ENCODE measurements at regions not wholly inside any gene's neighbourhood (a gene's known extent, or its start where the extent isn't known, plus 50 kb on each side); places are given as distances from the start of the nearest gene placed in this dataset.

GRCh38 chr20:39633689-39634088 lies 671.5 kb downstream of the DHX35 start:
- H2AK5ac ChIP-seq (ENCODE audit: low read depth, low read length), result no peak overlapping the region
- no peak overlapping the region for H2BK20ac ChIP-seq (ENCODE audit: low read length)
- no peak for FAIRE-seq
- H3K4me1 ChIP-seq (replicated peaks in 1 of 4; ENCODE audit: control insufficient read depth in 3 of 4, insufficient read depth in 4 of 4, low read length in 3 of 4), result no peaks in the 10 kb centered on the region
- WGBS, 2 experiments (ENCODE audit: extremely low coverage in 1 of 2, insufficient coverage in 1 of 2, insufficient read length in 1 of 2, insufficient replicate concordance in 2 of 2, low coverage in 1 of 2, low lambda C conversion rate in 2 of 2, missing lambda C conversion rate in 1 of 2), result 95% methylated on average over 7 of the region's 7 CpGs; no CpG with 5 or more reads in 1 of the 2 experiments
- H2BK12ac ChIP-seq (ENCODE audit: low read depth, low read length), result no peak overlapping the region
- no peaks in the 10 kb centered on the region; the same call in 1 of the 2 replicates for H3K23me2 ChIP-seq (ENCODE audit: low read depth, low read length)
- no peak overlapping the region for H4K91ac ChIP-seq (replicated peaks; ENCODE audit: insufficient read length, low read length)
- POLR2A ChIA-PET (ENCODE audit: partially characterized antibody), result no interaction called here
- no peak overlapping the region for H2AFZ ChIP-seq (ENCODE audit: low read length)
- no peak overlapping the region for H3K4me2 ChIP-seq (ENCODE audit: insufficient read depth in 1 of 2, low read depth in 2 of 2, low read length in 2 of 2)
- H3K79me1 ChIP-seq (ENCODE audit: low read depth, low read length), result no peaks in the 10 kb centered on the region
- H3K23ac ChIP-seq (ENCODE audit: insufficient read length), result no peak overlapping the region
- no peak overlapping the region for H3K27ac ChIP-seq (ENCODE audit: low read depth, low read length)
- H2BK120ac ChIP-seq (replicated peaks; ENCODE audit: low read depth, low read length), result no peak overlapping the region
- no peaks in the 10 kb centered on the region for H3K27me3 ChIP-seq (replicated peaks in 1 of 4; ENCODE audit: control insufficient read depth in 3 of 4, extremely low read depth in 1 of 4, insufficient read depth in 3 of 4, low read length in 3 of 4)
- no peak overlapping the region for H3K4ac ChIP-seq (replicated peaks; ENCODE audit: insufficient read length, low read depth, low read length)
- no peak overlapping the region for H2BK15ac ChIP-seq (ENCODE audit: low read length)
- H4K20me1 ChIP-seq (replicated peaks in 1 of 2; ENCODE audit: control insufficient read depth in 1 of 2, insufficient read depth in 2 of 2, low read length in 2 of 2), result no peaks in the 10 kb centered on the region
- no peak overlapping the region for H3K18ac ChIP-seq (ENCODE audit: extremely low read depth, low read length)
- CTCF ChIA-PET (ENCODE audit: partially characterized antibody), result no interaction called here
- no peaks in the 10 kb centered on the region for H3K36me3 ChIP-seq (ENCODE audit: control insufficient read depth in 2 of 4, insufficient read depth in 4 of 4, low read length in 3 of 4)
- no peak overlapping the region for H4K8ac ChIP-seq (ENCODE audit: extremely low read depth, insufficient read depth, low read length)
- no peak overlapping the region for H3K9ac ChIP-seq (replicated peaks in 1 of 4; ENCODE audit: extremely low read depth in 1 of 4, low read depth in 3 of 4, low read length in 3 of 4)
- no peaks in the 10 kb centered on the region for H3K79me2 ChIP-seq (ENCODE audit: control insufficient read depth in 1 of 2, insufficient read depth in 2 of 2, low read length in 2 of 2)
- H3K4me3 ChIP-seq (ENCODE audit: extremely low read depth in 1 of 4, insufficient read depth in 2 of 4, low read depth in 3 of 4, low read length in 4 of 4), result no peak overlapping the region
- H3K9me3 ChIP-seq (ENCODE audit: insufficient read depth in 2 of 2, low read depth in 1 of 2, low read length in 1 of 2), result no peaks in the 10 kb centered on the region
- no peak overlapping the region for H3K56ac ChIP-seq (replicated peaks; ENCODE audit: insufficient read length, low read depth, low read length)
- no peak for DNase-seq (ENCODE audit: low read depth in 1 of 2, low spot score in 2 of 2)
- H3K14ac ChIP-seq (ENCODE audit: insufficient read length), result no peak overlapping the region
- no peak overlapping the region for H2BK5ac ChIP-seq (ENCODE audit: low read depth, low read length)
- no peak overlapping the region for H4K5ac ChIP-seq (ENCODE audit: insufficient read length, low read depth, low read length)
- TF ChIP-seq FOSL1 (IDR thresholded peaks at IDR 0.05; ENCODE audit: insufficient read depth, low read depth, low read length), result no peak
- TF ChIP-seq HDAC6 (IDR thresholded peaks at IDR 0.05; ENCODE audit: low read depth, low read length), result no peak
- no peak for TF ChIP-seq JUND (IDR thresholded peaks at IDR 0.05; ENCODE audit: low read length)
